GM21390 (cell line): ENCODE measurements at regions not wholly inside any gene's neighbourhood (a gene's known extent, or its start where the extent isn't known, plus 50 kb on each side); places are given as distances from the start of the nearest gene placed in this dataset.
"Not testable (repeated sequence)": the region's sequence is repeated elsewhere in the genome, so short reads cannot be mapped to it uniquely, and the experiment has no call there.

Experiments used
- ATAC-seq: cut with Tn5 transposase; IDR thresholded peaks from one replicate; pipeline ENCODE4 v1.9.1; 2021; ENCODE audit not compliant: unreplicated experiment

DNA sequence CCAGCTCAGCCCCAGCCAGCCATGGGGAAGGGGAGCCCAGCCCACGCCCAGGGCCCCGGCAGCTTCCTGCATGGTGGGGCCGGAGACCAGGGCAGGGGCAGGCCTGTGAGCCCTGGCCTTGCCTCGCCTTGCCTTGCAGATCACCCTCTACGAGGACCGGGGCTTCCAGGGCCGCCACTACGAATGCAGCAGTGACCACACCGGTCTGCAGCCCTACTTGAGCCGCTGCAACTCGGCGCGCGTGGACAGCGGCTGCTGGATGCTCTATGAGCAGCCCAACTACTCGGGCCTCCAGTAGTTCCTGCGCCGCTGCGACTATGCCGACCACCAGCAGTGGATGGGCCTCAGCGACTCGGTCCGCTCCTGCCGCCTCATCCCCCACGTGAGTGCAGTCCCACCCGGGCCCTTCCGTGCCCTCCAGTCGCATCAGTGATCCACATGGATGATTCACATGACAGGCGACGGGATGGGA, 278.6 kb upstream of the MAP2 start:
- not testable (repeated sequence) for ATAC-seq

DNA sequence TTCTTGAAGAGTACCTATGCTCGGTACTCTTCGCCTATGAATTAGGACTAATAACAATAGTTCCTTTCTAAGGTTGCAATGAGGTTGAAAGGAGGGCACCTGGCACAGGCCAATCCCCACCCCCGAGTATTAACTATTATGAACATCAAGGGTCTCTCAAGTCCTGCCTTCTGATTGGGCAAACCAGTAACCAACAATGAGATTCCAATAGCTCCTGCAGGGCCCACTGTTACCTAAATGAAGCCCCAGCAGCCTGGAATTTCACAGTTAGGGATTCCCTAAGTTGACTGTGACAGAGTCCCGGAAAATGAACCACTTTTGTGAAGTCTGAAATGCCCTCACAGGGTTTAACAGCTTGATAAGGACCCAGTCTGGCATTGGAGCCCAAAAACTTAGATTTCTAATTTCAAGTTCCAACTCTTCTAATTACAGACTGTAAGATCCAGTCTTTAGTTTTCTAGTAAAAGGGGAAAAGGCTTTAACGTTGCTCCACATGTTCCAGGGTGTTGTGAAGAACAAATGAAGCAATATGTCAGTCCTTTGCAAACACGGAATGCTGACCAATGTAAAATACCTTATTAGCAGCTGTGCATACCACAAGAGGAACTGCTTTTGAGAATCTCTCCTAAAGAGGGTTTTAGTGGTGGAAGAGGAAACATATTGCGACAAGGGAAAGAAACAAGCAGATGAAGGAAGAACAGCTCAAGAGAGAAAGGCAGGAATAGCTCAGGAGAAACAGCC, 277.7 kb upstream of the MAP2 start:
- peak; percentile 34 for ATAC-seq

DNA sequence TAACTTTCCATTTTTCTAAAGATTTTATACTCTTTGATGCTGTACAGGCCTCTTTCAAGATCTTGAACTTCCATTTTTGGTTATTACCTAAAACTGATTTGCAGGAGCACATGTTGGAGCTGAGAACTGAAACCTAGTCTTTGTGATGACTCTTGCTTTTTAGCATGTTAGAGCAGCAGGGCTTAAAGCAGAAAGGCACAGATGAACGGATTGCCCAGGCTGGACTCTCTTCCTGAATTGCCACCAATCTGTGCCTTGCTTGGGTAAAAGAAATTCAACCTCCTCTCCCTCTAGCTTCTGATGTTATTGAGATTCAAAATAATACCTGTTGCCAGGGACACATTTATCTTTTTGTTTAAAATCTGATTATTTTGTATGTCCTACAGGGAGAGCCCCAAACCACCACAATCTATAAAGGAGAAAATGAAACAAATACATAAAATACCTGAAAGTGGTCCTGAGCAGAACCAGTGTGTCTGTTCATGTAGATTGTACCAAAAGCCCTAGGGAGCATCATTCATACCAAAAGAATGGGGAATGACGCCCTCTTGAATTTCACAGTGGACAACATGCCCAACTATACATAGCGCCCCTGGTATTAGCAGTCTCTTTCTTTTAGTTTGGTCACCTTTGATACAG, 277.0 kb upstream of the MAP2 start:
- ATAC-seq, result peak; percentile 53

DNA sequence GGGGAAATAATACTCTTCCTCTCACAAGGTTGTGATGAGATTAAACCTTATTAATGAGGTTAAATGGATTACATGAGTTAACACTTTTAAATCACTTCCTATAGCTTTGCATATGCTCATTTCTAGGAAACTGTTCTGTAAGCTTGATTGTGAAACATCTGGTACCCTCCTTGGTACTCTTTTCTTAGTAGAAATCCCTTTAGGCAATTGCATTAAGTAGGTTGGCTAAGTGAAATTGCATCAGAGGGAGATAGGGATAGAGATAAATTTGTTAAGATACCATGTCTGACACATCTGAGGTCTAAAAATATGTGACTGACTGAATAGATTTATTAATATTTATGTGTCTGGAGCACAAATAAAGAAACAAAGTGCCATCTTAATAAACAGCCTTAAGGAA, 275.9 kb upstream of the MAP2 start:
- ATAC-seq, result no peak

DNA sequence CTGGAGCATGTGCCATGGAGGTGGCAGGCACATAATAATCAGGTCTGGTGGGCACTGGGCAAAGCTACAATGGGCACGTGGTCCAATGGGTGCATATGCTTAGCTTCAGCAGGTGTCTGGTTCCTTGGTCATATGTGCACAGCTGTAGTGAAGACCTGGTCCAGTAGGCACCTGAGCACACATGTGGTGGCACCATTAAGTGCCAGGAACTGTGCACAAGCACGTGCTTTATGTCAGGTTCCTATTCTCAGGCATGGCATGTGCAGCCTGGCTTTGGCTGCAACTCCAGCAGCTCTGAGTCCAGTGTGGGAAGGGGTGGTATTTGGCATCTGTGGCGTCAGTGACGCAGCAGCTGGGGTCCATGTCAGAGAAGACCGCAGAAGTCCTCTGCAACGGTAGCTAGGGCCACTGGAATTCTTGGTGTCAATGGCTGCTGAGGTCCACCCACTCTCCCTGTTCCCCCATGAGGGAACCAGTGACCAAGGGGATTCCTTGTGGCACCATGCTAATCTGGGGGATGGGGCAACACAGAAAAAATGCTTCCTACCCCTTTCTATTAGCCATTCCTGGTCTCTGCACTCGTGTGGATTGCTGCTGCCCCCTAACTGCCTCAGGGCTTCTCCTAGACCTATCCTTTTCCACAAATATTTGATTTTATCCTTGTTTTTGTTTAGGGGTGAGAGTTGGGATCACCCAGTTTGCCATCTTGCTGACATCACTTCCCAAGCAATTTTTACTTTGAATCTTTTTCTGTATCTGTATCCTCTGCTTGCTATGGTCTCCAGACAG, 262.9 kb upstream of the MAP2 start:
- no peak for ATAC-seq

DNA sequence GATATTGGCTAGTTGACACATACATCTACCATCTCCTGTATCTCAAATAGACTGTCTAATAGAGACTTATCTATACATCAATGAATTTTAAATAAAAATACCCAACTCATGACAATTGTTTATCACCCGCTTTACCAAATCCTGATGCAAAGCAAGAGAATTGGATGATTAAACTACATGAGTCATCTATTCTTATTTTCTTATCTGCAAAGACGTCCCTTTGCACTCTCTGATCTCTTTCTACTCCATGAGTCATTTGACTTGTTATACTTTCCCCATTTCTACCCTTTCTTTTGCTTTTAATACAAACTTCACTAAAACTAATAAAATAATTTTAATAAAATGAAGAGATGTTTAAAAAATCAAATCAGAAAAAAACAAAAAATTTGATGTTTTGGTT, 261.7 kb upstream of the MAP2 start:
- ATAC-seq, result no peak

DNA sequence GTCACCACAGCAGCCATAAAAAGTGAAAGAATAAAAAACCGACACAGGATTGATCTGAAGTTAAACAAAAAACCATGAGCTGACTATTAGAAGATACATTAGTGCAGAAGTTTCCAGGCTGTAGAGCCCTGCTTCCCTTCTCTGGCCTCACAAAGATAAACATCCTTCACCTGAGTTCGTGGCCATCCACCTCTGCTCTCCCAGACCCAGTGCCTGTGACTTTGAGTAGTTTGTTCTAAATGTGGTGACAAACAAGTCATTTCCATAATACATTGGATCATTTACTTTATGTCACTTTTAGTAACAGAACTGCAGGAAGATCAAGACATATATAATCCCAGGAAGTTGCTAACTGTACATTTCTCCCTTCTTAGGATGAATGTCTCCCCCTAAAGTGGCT, 241.9 kb upstream of the MAP2 start:
- no peak for ATAC-seq

DNA sequence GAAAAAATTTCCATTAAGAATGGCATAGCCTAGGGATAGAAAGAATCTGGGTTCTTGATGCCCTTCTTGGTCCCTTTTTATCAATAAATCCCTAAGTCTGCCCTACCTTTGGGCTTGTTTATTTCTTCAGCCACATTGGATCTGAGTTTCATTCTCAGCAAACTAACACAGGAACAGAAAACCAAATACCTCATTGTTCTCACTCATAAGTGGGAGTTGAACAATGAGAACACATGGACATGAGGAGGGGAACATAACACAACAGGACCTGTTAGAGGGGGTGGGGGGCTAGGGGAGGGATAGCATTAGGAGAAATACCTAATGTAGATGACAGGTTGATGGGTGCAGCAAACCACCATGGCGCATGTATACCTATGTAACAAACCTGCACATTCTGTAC, 237.0 kb upstream of the MAP2 start:
- ATAC-seq, result not testable (repeated sequence)

DNA sequence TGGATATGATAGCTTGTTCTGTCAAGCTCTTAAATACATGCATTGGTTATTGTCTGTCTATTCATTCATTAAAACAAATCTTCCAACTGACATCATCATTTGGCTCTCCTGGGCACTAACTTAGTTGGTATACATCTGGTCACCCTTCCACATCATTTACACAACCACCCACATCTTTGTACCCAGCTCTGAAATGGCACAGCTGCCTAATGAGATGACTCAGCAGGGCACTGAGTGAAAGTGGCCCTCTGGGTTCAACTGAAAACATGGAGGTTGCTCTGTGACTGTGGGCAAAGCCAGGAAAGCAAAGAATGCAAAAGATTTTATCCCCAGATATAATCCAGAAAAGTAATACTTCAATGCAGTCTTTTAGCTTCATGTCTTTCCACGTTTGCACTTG, 234.0 kb upstream of the MAP2 start:
- ATAC-seq, result no peak

DNA sequence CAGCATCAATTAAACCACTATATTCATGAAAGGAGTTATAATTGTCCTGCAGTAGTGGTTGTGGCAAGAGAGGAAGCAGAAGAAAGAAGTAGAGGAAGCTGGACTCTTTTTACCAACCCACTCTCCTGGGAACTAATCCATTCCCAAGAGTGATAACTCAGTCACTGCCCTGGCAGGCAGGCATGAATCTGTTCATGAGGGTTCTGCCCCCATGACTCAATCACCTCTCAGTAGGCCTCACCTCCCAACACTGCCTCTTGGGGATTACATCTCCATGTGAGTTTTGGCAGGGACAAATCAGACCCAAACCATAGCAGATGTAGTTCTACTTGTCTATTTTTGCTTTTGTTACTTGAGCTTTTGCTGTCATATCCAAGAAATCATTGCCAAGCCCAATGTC, 232.7 kb upstream of the MAP2 start:
- no peak for ATAC-seq

DNA sequence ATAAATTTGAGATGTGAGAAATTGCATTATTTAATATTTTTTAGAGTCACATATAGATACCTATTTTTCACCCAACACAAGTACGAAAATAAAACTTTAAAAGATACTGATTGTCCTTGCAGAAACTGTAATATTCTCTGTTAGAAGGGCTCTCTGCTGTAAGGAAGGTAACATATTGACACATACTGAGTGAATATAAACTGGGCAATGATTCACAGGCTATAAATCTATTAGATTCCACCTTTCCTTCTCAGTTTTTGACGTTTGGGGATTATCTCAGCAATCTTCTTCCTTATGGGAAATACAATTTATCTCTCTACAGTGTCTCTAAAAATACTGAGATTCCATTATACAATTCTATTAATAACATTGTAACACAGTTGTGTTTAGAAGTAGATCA, 229.1 kb upstream of the MAP2 start:
- ATAC-seq, result no peak

DNA sequence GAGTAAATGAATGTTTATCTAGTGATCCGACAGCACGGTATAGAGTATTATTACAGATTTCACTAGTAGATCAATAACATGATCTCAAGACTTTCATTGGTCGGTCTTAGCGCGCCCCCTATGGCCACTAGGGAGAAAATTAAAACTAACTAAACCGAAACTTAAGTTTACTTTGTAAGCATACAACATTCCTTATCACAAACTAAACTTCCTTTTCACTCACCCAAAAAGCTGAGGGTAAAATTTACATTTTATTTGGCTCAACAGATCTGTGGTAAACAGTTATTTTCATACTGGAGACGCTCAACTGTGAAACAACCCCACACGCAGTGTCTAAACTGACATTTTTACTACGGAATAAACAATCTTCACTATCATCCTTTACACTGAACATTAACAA, 215.6 kb upstream of the MAP2 start:
- ATAC-seq, result peak; percentile 74

DNA sequence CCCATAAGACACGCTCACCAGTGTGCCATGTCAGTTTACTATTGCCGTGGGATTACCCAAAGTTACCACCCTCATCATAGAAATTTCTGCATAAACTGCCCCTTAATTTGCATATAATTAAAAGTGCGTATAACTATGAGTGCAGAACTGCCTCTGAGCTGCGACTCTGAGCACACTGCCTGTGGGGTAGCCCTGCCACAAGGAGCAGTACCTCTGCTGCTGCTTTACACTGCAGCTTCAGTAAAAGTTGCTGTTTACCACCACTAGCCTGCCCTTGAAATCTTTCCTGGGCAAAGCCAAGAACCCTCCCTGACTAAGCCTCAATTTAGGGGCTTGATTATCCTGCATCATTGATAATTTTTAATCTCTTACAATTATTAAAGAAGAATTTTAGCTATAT, 213.9 kb upstream of the MAP2 start:
- ATAC-seq, result no peak

DNA sequence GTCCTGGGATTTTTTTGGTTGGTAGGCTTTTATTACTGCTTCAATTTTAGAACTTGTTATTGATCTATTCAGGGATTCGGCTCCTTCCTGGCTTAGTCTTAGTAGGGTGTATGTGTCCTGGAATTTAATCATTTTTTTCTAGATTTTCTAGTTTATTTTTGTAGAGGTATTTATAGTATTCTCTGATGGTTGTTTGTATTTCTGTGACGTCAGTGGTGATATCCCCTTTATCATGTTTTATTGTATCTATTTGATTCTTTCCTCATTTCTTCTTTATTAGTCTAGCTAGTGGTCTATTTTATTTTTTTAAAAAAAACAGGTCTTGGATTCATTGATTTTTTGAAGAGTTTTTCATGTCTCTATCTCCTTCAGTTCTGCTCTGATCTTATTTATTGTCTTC, 193.3 kb upstream of the MAP2 start:
- no peak for ATAC-seq

DNA sequence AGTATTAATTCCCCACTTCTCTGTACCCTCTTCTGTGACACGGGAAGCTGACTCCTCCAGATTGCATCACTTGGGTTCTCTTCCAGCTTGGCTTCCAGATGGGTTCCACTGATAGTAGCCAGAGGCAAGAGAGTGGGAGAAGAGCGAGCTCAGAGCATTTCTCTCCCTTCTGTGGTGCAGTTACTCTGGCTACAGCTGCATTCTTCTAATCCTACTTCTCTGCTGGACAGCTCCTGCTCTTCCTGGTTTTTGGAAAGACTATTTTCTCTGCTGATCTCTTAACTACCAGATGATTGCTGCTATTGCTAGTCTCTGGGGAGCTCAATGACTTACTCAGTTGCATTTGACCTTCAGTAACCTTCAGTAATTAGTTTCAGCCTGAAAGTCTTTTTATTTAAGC, 187.5 kb upstream of the MAP2 start:
- no peak for ATAC-seq

DNA sequence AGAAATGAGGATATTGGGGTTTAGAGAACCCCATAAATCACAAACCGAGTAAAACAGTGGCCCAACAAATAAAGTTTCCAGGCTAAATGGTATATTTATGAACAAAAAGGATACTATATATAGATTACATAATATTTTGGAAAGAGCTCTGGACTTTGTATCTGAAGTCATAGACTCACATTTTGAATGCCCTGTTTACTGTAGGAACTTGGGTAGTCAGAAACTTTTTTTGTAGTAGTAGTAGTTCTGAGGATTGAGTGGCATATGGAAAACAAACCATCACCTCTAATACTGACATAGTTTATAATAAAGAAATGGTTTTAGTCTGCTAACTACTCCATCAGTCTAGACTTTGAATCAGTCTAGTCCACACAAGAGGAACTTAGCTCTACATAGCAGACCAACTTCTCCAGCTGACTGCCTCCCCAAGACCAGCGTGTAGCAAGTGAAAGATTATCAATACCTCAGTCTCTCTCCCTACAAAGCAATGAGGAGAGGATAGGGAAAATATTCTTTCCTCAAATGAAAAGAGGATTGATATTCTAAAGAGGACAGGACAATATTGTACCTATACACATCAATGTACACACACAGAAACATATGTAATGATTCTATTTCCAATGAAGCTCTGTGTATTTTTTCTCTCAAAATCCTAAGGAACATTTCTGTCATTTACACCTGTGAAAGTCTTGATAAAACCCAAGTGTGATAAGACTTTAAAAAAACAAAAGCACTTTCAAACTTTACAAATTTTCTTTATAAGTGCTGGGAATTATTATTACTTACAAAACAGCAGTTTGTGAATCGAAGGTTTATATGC, 184.9 kb upstream of the MAP2 start:
- ATAC-seq, result no peak

DNA sequence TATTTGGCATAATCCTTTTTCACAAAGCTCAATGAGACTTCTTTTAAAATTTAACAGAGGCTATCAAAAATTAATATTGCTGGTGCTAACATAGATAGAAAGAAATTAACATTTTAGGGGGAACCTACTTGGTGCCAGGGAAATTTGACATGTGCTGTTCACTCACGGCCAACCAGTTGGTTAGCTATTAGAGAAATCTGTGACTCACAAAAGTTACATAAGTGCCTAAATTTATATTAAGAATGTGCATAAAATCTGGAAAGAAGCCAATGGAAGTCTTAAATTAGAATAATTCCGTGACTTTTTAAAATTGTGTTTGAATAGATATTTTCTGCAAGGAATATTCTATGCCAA, 184.3 kb upstream of the MAP2 start:
- no peak for ATAC-seq

DNA sequence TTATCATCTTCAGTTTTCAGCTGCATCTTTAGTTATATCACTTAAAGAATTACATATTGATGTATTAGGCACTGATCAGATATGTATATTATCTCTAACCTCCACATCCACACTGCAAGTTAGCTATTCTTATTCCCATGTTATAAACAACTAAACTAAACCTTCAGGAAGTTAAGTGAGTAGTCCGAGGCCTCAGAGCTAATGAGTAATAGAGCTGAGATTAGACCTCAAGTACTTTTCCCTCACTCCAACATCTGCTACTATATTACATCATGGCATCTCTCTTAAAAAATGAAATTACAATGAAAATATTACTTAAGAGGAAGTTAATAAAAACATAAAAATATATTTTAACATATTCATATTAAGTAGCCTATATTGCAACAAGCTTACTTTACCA, 183.6 kb upstream of the MAP2 start:
- ATAC-seq, result no peak

DNA sequence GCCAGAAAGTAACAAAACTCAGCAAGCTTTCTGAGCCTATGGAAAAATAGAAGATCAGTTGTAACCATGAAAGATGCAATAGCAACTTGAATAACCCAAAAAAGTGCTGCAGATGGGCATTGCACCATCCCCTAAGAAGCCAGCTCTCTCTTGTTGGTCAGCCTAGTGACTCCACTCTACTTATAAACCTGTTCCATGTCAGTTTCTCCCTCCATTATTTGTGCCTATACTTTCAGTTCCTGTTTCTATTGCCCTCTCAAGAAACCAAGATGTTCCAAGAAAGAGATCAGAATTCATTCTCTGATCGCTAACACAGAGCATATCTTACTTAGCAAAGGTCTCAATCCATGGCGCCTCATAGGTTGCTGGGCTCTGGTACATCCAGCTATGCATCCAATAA, 170.3 kb upstream of the MAP2 start:
- no peak for ATAC-seq

DNA sequence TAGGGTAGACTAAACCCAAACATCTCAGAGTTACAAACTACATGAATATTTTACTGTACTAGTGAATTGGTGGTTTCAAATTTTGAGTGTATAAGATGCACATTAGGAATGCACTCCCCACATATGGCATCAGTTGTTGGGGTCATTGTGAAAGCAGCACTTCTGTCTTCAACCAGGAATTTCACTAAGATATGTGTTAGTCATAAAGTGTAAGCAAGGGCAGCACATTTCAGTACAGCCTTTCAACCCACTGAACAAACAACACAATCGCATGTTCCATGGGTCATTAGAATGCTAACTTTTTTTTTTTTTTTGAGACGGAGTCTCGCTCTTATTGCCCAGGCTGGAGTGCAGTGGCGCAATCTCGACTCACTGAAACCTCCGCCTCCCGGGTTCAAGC, 164.1 kb upstream of the MAP2 start:
- ATAC-seq, result no peak

DNA sequence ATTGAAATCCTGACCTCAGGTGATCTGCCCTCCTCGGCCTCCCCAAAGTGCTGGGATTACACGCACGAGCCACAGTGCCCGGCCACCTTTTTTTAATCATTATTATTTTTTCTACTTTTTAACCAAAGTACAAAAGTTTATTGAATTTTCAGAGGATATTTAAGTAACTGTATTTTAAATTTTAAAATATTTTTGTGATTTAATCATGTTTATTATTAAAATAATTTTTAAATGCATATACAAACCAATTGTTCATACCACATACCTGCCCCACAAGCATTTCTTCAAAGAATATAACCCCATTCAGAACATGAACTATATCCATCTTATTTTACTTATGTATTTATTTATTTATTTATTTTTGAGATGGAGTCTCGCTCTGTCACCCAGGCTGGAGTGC, 163.6 kb upstream of the MAP2 start:
- no peak for ATAC-seq
